Ishikawa (cell line): ENCODE measurements at regions not wholly inside any gene's neighbourhood (a gene's known extent, or its start where the extent isn't known, plus 50 kb on each side); places are given as distances from the start of the nearest gene placed in this dataset.

Experiments
- CEBPB ChIP-seq: IDR thresholded peaks from 2 replicates; pipeline ENCODE4 v1.6.1; 2012
- CREB1 ChIP-seq: IDR thresholded peaks from 2 replicates; pipeline ENCODE4 v1.6.1; 2012; ENCODE audit warnings: low read depth
- EGR1 ChIP-seq: IDR thresholded peaks from 2 replicates; pipeline ENCODE4 v1.6.1; 2012
- EP300 ChIP-seq: IDR thresholded peaks from 2 replicates; pipeline ENCODE4 v1.6.1; 2012; ENCODE audit warnings: borderline replicate concordance
- FOXM1 ChIP-seq: IDR thresholded peaks from 2 replicates; pipeline ENCODE4 v1.6.1; 2012; ENCODE audit warnings: low read depth, borderline replicate concordance
- NFIC ChIP-seq: IDR thresholded peaks from 2 replicates; pipeline ENCODE4 v1.6.1; 2012
- RAD21 ChIP-seq: IDR thresholded peaks from 2 replicates; pipeline ENCODE4 v1.6.1; 2012; ENCODE audit warnings: low read depth
- REST ChIP-seq: IDR thresholded peaks from 2 replicates; pipeline ENCODE4 v1.6.1; 2012; ENCODE audit warnings: low read depth, mild to moderate bottlenecking
- TAF1 ChIP-seq: IDR thresholded peaks from 2 replicates; pipeline ENCODE4 v1.6.1; 2012; ENCODE audit warnings: low read depth, mild to moderate bottlenecking
- TCF12 ChIP-seq: IDR thresholded peaks from 2 replicates; pipeline ENCODE4 v1.6.1; 2012; ENCODE audit warnings: low read depth
- TEAD4 ChIP-seq: IDR thresholded peaks from 2 replicates; pipeline ENCODE4 v1.6.1; 2012
- YY1 ChIP-seq: IDR thresholded peaks from 2 replicates; pipeline ENCODE4 v1.6.1; 2012; ENCODE audit warnings: low read depth
- ZBTB7A ChIP-seq: IDR thresholded peaks from 2 replicates; pipeline ENCODE4 v1.6.1; 2012; ENCODE audit warnings: low read depth
- TF ChIP-seq, protein P1 (sequence below): IDR thresholded peaks from 2 replicates; pipeline ENCODE4 v1.6.1; 2012
- TF ChIP-seq, protein P2 (sequence below): IDR thresholded peaks from 2 replicates; pipeline ENCODE4 v1.6.1; 2012

DNA sequence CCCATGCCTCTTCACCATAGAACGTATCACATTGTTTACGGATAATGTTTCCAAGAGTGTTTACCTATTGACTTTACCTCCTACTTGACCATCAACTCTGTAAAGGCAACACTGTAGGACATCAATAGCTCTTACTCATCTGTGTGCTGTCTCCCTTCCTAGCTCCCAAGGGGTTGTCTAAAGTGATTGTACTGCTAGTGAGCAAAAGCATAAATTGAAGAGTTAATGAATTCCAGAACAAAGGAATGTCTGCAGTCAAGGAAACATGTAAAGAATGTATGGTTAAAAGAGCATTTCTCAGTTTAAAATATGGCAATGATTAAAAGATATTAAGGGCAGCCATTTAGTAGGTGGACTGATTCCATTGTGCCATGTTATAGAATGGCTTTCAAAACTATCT is 985.4 kb downstream of the TBC1D32 start:
- TF ChIP-seq NFIC, result no peak
- no peak for TF ChIP-seq CEBPB
- no peak for TF ChIP-seq TCF12
- no peak for TF ChIP-seq RAD21
- TF ChIP-seq REST, result no peak
- TF ChIP-seq CREB1, result no peak
- TF ChIP-seq, protein P1, sequence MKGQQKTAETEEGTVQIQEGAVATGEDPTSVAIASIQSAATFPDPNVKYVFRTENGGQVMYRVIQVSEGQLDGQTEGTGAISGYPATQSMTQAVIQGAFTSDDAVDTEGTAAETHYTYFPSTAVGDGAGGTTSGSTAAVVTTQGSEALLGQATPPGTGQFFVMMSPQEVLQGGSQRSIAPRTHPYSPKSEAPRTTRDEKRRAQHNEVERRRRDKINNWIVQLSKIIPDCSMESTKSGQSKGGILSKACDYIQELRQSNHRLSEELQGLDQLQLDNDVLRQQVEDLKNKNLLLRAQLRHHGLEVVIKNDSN, result no peak
- TF ChIP-seq EGR1, result no peak
- TF ChIP-seq YY1, result no peak
- no peak for TF ChIP-seq TAF1
- TF ChIP-seq, protein P2, sequence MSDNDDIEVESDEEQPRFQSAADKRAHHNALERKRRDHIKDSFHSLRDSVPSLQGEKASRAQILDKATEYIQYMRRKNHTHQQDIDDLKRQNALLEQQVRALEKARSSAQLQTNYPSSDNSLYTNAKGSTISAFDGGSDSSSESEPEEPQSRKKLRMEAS, result no peak
- TF ChIP-seq ZBTB7A, result no peak
- no peak for TF ChIP-seq TEAD4
- TF ChIP-seq FOXM1, result no peak
- no peak for TF ChIP-seq EP300

- TF ChIP-seq RAD21 (no peak), ZBTB7A (no peak), REST (no peak), EP300 (no peak), TCF12 (no peak), CREB1 (no peak), TEAD4 (no peak), FOXM1 (no peak), YY1 (no peak), NFIC (no peak), TAF1 (no peak), EGR1 (no peak), CEBPB (no peak)
- TF ChIP-seq, protein P1, result no peak
- TF ChIP-seq, protein P2, result no peak
Measured at GRCh38 chr6:120328521-120328920, 979.0 kb upstream of the MAN1A1 start.

DNA sequence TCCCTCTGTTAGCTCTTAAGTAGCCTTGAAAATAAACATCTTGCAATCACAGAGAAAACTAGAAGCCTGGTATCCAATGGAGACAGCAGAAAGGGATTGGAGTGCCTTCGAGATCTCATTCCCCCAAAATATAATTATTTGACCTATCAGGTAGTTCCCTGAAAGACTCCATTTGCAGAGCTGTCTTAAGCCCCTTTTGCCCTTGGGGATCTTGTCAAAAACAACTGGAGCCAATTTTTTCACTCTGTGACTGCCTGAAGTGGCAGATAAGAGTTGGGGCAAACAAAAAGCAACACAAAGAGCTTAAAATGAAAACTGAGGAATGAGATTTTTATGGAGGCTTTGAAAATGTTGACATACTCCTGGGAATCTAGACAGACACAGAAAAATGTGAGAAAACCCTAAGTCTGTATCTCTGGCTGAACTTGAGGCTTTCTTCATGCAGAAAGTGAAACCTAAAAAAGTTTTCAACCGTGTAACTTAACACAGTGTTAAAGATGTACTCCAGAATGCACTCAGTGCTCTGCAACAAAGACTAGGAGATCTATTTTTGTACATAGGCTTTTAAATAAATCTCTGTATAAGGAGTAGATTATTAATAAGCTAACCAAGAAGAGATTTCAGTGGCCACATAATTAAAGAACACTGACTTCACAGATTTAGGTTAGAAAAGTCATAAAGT is 971.1 kb upstream of the MAN1A1 start:
- TF ChIP-seq EGR1 (no peak), NFIC (no peak), FOXM1 (no peak), ZBTB7A (no peak), REST (no peak), RAD21 (no peak), TCF12 (no peak), CREB1 (no peak), EP300 (no peak), TEAD4 (no peak), CEBPB (no peak), TAF1 (no peak), YY1 (no peak)
- TF ChIP-seq, protein P2, result no peak

- no peak for TF ChIP-seq NFIC
- no peak for TF ChIP-seq ZBTB7A
- no peak for TF ChIP-seq REST
- TF ChIP-seq, protein P1, result no peak
- TF ChIP-seq EP300, result no peak
- TF ChIP-seq YY1, result no peak
- TF ChIP-seq CREB1, result no peak
- no peak for TF ChIP-seq FOXM1
- TF ChIP-seq CEBPB, result no peak
- no peak for TF ChIP-seq TCF12
- no peak for TF ChIP-seq EGR1
- TF ChIP-seq, protein P2, result no peak
- TF ChIP-seq RAD21, result no peak
- TF ChIP-seq TEAD4, result no peak
- no peak for TF ChIP-seq TAF1
Measured at GRCh38 chr6:120304223-120304622, 954.7 kb upstream of the MAN1A1 start.
